ENCODE measurements at regions not wholly inside any gene's neighbourhood (a gene's known extent, or its start where the extent isn't known, plus 50 kb on each side); places are given as distances from the start of the nearest gene placed in this dataset.

DNA sequence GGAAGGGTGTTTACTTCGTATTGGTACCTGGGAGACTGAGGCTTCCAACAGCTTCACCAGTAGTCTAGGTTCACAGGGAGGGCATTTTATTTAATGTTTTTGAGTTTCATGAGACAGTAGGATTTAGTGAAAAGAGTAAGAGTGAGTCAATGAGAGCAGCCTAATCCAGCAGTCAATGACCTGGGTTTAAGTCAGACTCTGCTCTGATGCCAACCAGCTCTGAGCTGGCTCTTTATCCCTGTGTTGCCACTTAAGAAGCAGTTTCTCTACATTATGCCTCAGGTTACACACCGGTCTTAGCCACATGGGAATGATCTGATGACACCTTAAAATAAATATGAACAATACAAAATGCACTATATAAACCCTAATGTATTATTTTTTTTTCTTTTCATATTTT, 59.4 kb upstream of the KCNMB2 start:
- no peak for TF ChIP-seq POLR2A (IDR thresholded peaks at IDR 0.05)
- TF ChIP-seq, protein P1, sequence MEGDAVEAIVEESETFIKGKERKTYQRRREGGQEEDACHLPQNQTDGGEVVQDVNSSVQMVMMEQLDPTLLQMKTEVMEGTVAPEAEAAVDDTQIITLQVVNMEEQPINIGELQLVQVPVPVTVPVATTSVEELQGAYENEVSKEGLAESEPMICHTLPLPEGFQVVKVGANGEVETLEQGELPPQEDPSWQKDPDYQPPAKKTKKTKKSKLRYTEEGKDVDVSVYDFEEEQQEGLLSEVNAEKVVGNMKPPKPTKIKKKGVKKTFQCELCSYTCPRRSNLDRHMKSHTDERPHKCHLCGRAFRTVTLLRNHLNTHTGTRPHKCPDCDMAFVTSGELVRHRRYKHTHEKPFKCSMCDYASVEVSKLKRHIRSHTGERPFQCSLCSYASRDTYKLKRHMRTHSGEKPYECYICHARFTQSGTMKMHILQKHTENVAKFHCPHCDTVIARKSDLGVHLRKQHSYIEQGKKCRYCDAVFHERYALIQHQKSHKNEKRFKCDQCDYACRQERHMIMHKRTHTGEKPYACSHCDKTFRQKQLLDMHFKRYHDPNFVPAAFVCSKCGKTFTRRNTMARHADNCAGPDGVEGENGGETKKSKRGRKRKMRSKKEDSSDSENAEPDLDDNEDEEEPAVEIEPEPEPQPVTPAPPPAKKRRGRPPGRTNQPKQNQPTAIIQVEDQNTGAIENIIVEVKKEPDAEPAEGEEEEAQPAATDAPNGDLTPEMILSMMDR (IDR thresholded peaks at IDR 0.05) = no peak

Data from testis (tissue), 2 donors.